ENCODE measurements at regions not wholly inside any gene's neighbourhood (a gene's known extent, or its start where the extent isn't known, plus 50 kb on each side); places are given as distances from the start of the nearest gene placed in this dataset.

GRCh38 chr9:107176436-107177151, 106.5 kb upstream of the RAD23B start:
- no peaks in the 10 kb centered on the region for H3K9me3 Mint-ChIP-seq (ENCODE audit: unreplicated experiment)
- TF ChIP-seq CTCF (IDR thresholded peaks at IDR 0.05; ENCODE audit: unreplicated experiment): no peak
- intact Hi-C loops (cut with micrococcal nuclease): no loop called here
- H3K36me3 Mint-ChIP-seq (ENCODE audit: insufficient read depth, unreplicated experiment): no peaks in the 10 kb centered on the region
- no peak overlapping the region for H3K27ac Mint-ChIP-seq (ENCODE audit: low read depth, unreplicated experiment)
- BruUV-seq (replicated peaks): no TSS peak
- CTCF ChIA-PET: interaction anchor here (0.6 to 1.8 kb wide), 8 partner anchors 20 to 1532 kb away, joined by 3 to 12 read pairs (median 3); no protein-coding TSS in a partner anchor
- H3K4me3 Mint-ChIP-seq (ENCODE audit: unreplicated experiment): no peak overlapping the region
- DNase-seq (ENCODE audit: unreplicated experiment): no peak
- H3K4me1 Mint-ChIP-seq (ENCODE audit: insufficient read depth, unreplicated experiment): peaks cover 8% of the 10 kb centered on the region
- POLR2A ChIA-PET: interaction anchor here (0.6 kb wide), 1 partner anchor 93 kb away, joined by 3 read pairs; no protein-coding TSS in a partner anchor
- H3K27me3 Mint-ChIP-seq (ENCODE audit: insufficient read depth, unreplicated experiment): no peaks in the 10 kb centered on the region

DNA sequence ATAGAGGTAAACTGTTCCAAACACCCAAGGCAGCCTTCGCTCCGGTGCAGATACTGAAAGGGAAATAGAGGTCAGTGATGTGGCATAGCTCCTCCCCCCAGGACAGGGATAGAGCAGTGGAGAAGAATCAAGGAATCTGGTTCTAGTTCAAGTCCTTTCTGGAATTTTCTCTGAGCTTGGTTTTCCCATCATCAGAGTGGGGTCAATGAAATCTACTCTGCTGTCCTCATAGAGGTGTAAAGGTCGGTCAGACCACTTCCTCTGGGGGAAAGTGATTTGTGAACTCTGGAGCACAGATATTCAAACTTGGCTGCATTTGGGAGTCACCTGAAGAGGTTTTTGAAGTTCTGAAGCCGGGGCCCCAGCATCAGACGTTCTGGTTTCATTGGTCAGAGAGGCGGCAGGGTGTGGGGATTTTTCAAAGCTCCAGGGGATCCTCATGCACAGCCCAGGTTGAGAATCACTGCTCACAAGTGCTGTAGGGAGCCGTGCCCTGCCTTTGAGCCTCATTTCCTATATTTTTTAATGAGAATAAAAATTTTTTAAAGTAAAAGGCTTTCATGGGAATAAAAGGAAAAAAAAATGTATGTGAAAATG, 105.7 kb upstream of the RAD23B start:
- POLR2A ChIA-PET: no interaction called here
- intact Hi-C loops (cut with micrococcal nuclease): no loop called here
- H3K27ac Mint-ChIP-seq (ENCODE audit: low read depth, unreplicated experiment): no peak overlapping the region
- H3K9me3 Mint-ChIP-seq (ENCODE audit: unreplicated experiment): no peaks in the 10 kb centered on the region
- no peaks in the 10 kb centered on the region for H3K27me3 Mint-ChIP-seq (ENCODE audit: insufficient read depth, unreplicated experiment)
- BruUV-seq (replicated peaks): no TSS peak
- DNase-seq (ENCODE audit: unreplicated experiment): no peak
- TF ChIP-seq CTCF (IDR thresholded peaks at IDR 0.05; ENCODE audit: unreplicated experiment): no peak
- peaks cover 8% of the 10 kb centered on the region for H3K4me1 Mint-ChIP-seq (ENCODE audit: insufficient read depth, unreplicated experiment)
- CTCF ChIA-PET: interaction anchor here (0.6 to 1.3 kb wide), 2 partner anchors 630 to 1295 kb away, joined by 3 read pairs; no protein-coding TSS in a partner anchor
- H3K4me3 Mint-ChIP-seq (ENCODE audit: unreplicated experiment): no peak overlapping the region
- H3K36me3 Mint-ChIP-seq (ENCODE audit: insufficient read depth, unreplicated experiment): no peaks in the 10 kb centered on the region

DNA sequence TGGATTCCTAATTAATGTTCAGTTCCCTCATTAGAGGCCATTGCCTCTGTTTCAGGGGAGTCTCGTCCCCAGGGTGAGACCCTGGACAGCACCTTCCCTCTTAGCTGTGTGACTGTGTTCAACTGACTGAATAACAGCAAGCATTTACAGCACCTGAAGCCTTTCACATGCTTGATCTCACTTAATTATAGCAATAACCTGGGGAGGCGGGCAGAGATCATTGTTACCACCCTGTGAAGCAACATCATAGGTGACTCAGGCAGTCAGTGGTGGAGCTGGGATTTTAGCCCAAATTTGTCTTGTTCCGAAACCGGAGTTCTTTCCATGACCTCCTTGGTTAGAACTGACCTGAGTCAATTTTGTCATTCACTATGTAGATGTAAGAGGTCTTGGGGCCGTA, 105.2 kb upstream of the RAD23B start:
- Mint-ChIP-seq H3K27me3 (ENCODE audit: insufficient read depth, unreplicated experiment) (no peaks in the 10 kb centered on the region), H3K9me3 (ENCODE audit: unreplicated experiment) (no peaks in the 10 kb centered on the region), H3K36me3 (ENCODE audit: insufficient read depth, unreplicated experiment) (no peaks in the 10 kb centered on the region), H3K27ac (ENCODE audit: low read depth, unreplicated experiment) (no peak overlapping the region), H3K4me3 (ENCODE audit: unreplicated experiment) (no peak overlapping the region), H3K4me1 (ENCODE audit: insufficient read depth, unreplicated experiment) (peaks cover 8% of the 10 kb centered on the region)
- intact Hi-C loops (cut with micrococcal nuclease): no loop called here
- no TSS peak for BruUV-seq (replicated peaks)
- peak; percentile 47 for DNase-seq (ENCODE audit: unreplicated experiment)
- POLR2A ChIA-PET: no interaction called here
- TF ChIP-seq CTCF (IDR thresholded peaks at IDR 0.05; ENCODE audit: unreplicated experiment): no peak
- CTCF ChIA-PET: interaction anchor here (0.6 to 1.3 kb wide), 4 partner anchors 10 to 1296 kb away, joined by 3 read pairs; no protein-coding TSS in a partner anchor

DNA sequence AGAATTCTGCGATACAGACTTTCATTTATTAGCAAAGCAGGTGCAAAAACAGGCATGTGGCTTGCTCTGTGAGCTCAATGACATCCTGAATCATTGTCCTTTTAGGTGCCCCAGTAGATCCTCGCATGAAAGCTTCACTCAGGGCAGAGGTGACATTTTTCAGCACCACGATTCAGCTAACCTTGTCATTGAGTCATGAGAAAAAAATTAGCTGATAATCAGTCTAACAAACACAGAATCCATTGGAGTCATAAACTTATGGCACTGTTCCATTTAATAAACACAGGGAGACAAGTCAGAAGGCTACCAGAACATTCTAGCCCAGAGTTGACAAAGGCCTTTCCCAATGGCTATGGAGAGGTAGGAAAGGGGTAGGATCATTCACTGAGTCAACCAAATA, 104.8 kb upstream of the RAD23B start:
- TF ChIP-seq CTCF (IDR thresholded peaks at IDR 0.05; ENCODE audit: unreplicated experiment): no peak
- H3K4me1 Mint-ChIP-seq (ENCODE audit: insufficient read depth, unreplicated experiment): peaks cover 8% of the 10 kb centered on the region
- ChIA-PET CTCF (interaction anchor here (0.6 to 0.9 kb wide), 2 partner anchors 10 to 1105 kb away, joined by 3 read pairs; no protein-coding TSS in a partner anchor), POLR2A (no interaction called here)
- no TSS peak for BruUV-seq (replicated peaks)
- no peak overlapping the region for H3K4me3 Mint-ChIP-seq (ENCODE audit: unreplicated experiment)
- H3K27ac Mint-ChIP-seq (ENCODE audit: low read depth, unreplicated experiment): no peak overlapping the region
- intact Hi-C loops (cut with micrococcal nuclease): no loop called here
- DNase-seq (ENCODE audit: unreplicated experiment): no peak
- no peaks in the 10 kb centered on the region for H3K36me3 Mint-ChIP-seq (ENCODE audit: insufficient read depth, unreplicated experiment)
- H3K9me3 Mint-ChIP-seq (ENCODE audit: unreplicated experiment): peaks cover 1% of the 10 kb centered on the region
- no peaks in the 10 kb centered on the region for H3K27me3 Mint-ChIP-seq (ENCODE audit: insufficient read depth, unreplicated experiment)
